NCI-H69 (cell line): ENCODE measurements at regions not wholly inside any gene's neighbourhood (a gene's known extent, or its start where the extent isn't known, plus 50 kb on each side); places are given as distances from the start of the nearest gene placed in this dataset.
"Not testable (repeated sequence)": the region's sequence is repeated elsewhere in the genome, so short reads cannot be mapped to it uniquely, and the experiment has no call there.

Source experiments
- DNase-seq: peaks from one replicate; lab custom pipeline; 2025; lab: John Stamatoyannopoulos, UW

- DNase-seq, result not testable (repeated sequence)
These were observed 428.8 kb downstream of the FGF13 start for GRCh38 chrX:138282598-138283150.

- DNase-seq, result no peak
These were observed 424.2 kb downstream of the FGF13 start for GRCh38 chrX:138287205-138287877.

GRCh38 chrX:138294951-138295350 is 416.6 kb downstream of the FGF13 start:
- DNase-seq, result no peak

GRCh38 chrX:138298268-138298667 is 413.2 kb downstream of the FGF13 start:
- no peak for DNase-seq

- no peak for DNase-seq
These were observed 365.7 kb downstream of the FGF13 start for GRCh38 chrX:138345801-138346200.

GRCh38 chrX:138349351-138349750 is 362.2 kb downstream of the FGF13 start:
- DNase-seq, result no peak

GRCh38 chrX:138378876-138379275 is 332.6 kb downstream of the FGF13 start:
- no peak for DNase-seq

GRCh38 chrX:138408101-138408500 is 303.4 kb downstream of the FGF13 start:
- DNase-seq, result no peak

GRCh38 chrX:138411048-138411447 is 300.5 kb downstream of the FGF13 start:
- no peak for DNase-seq
